HEK293 (cell line): ENCODE measurements at regions not wholly inside any gene's neighbourhood (a gene's known extent, or its start where the extent isn't known, plus 50 kb on each side); places are given as distances from the start of the nearest gene placed in this dataset.

Experiments used
- CTCF ChIA-PET: fragments of 350-600 bp; formaldehyde crosslinking; extraction: SDS; loops from one replicate; lab custom pipeline; 2021; ENCODE audit warnings: antibody characterized with exemption; lab: Yijun Ruan, JAX
- POLR2A ChIA-PET: fragments of 300-600 bp; formaldehyde crosslinking; extraction: SDS; loops from one replicate; lab custom pipeline; 2020; ENCODE audit warnings: antibody characterized with exemption, inconsistent platforms; lab: Yijun Ruan, JAX
- H3K27ac ChIP-seq: fragments of 200-500 bp; sonication (Bioruptor generic); 2 replicates; pipeline ENCODE4 v1.5.1; 2014; ENCODE audit warnings: low read depth, low read length, control low read depth, inconsistent platforms; ENCODE audit errors: extremely low read depth
- H3K36me3 ChIP-seq, 2 experiments: fragments of 200-500 bp in 1 of 2; sonication (Bioruptor generic) in 1 of 2; 1 replicate in 1 of 2; 2 replicates in 1 of 2; pipeline ENCODE4 v1.5.1; 2014 to 2017; ENCODE audit warnings: inconsistent platforms in 2 of 2, low read length in 2 of 2; ENCODE audit not compliant: control insufficient read depth in 2 of 2, insufficient read depth in 1 of 2
- H3K4me1 ChIP-seq: fragments of 200-500 bp; sonication (Bioruptor generic); 2 replicates; pipeline ENCODE4 v1.5.1; 2014; ENCODE audit warnings: mild to moderate bottlenecking, low read length, inconsistent platforms; ENCODE audit not compliant: control insufficient read depth, insufficient read depth
- H3K4me3 ChIP-seq: 2 replicates; pipeline ENCODE4 v1.5.1; 2011; ENCODE audit warnings: low read depth, mild to moderate bottlenecking, control low read depth, low read length, moderate library complexity
- H3K9me3 ChIP-seq: fragments of 200-500 bp; sonication (Bioruptor generic); 2 replicates; pipeline ENCODE4 v1.5.1; 2014; ENCODE audit warnings: low read depth, low read length, inconsistent platforms; ENCODE audit not compliant: control insufficient read depth, insufficient read depth
- BCL11B ChIP-seq: fragments of 450-650 bp; formaldehyde crosslinking; IDR thresholded peaks from 2 replicates; pipeline ENCODE4 v1.5.1; 2016; ENCODE audit warnings: low read depth, missing biosample characterization, missing genetic modification characterization
- MZF1 ChIP-seq: fragments of 450-650 bp; formaldehyde crosslinking; IDR thresholded peaks from 2 replicates; pipeline ENCODE4 v1.5.1; 2017; ENCODE audit warnings: missing biosample characterization, missing genetic modification characterization, borderline replicate concordance
- PRDM6 ChIP-seq: fragments of 450-650 bp; formaldehyde crosslinking; IDR thresholded peaks from 2 replicates; pipeline ENCODE4 v1.5.1; 2017; ENCODE audit warnings: missing biosample characterization, missing genetic modification characterization
- TCF7L2 ChIP-seq: IDR thresholded peaks from 2 replicates; pipeline ENCODE4 v1.6.1; 2011; ENCODE audit warnings: low read depth, mild to moderate bottlenecking, inconsistent platforms, low read length, moderate library complexity, borderline replicate concordance
- ZBTB6 ChIP-seq: fragments of 450-650 bp; formaldehyde crosslinking; IDR thresholded peaks from 2 replicates; pipeline ENCODE4 v1.5.1; 2017; ENCODE audit warnings: missing biosample characterization, missing genetic modification characterization
- ZBTB8A ChIP-seq: fragments of 450-650 bp; formaldehyde crosslinking; IDR thresholded peaks from 2 replicates; pipeline ENCODE4 v1.5.1; 2016; ENCODE audit warnings: missing biosample characterization, missing genetic modification characterization
- ZNF112 ChIP-seq: fragments of 450-650 bp; formaldehyde crosslinking; IDR thresholded peaks from 2 replicates; pipeline ENCODE4 v1.5.0; 2017; ENCODE audit warnings: missing biosample characterization, missing genetic modification characterization
- ZNF132 ChIP-seq: fragments of 450-650 bp; formaldehyde crosslinking; IDR thresholded peaks from 2 replicates; pipeline ENCODE4 v1.5.1; 2017; ENCODE audit warnings: missing biosample characterization, missing genetic modification characterization, borderline replicate concordance
- ZNF133 ChIP-seq: fragments of 450-650 bp; formaldehyde crosslinking; IDR thresholded peaks from 2 replicates; pipeline ENCODE4 v1.5.1; 2016; ENCODE audit warnings: missing biosample characterization, missing genetic modification characterization
- ZNF223 ChIP-seq: fragments of 450-650 bp; formaldehyde crosslinking; IDR thresholded peaks from 2 replicates; pipeline ENCODE4 v1.5.1; 2016; ENCODE audit warnings: missing biosample characterization, missing genetic modification characterization
- ZNF26 ChIP-seq: fragments of 450-650 bp; formaldehyde crosslinking; IDR thresholded peaks from 2 replicates; pipeline ENCODE4 v1.5.1; 2016; ENCODE audit warnings: missing biosample characterization, missing genetic modification characterization
- ZNF274 ChIP-seq, 2 experiments: fragments of 200-500 bp in 1 of 2; fragments of 450-650 bp in 1 of 2; sonication (Bioruptor generic) in 1 of 2; formaldehyde crosslinking in 1 of 2; IDR thresholded peaks; 2 replicates each; pipeline versions ENCODE4 v1.5.1 to v1.6.1; 2014 to 2016; ENCODE audit warnings: borderline replicate concordance in 1 of 2, inconsistent platforms in 1 of 2, low read length in 1 of 2, missing biosample characterization in 1 of 2, missing genetic modification characterization in 1 of 2
- ZNF292 ChIP-seq: fragments of 450-650 bp; formaldehyde crosslinking; IDR thresholded peaks from 2 replicates; pipeline ENCODE4 v1.5.1; 2016; ENCODE audit warnings: low read depth, missing biosample characterization, missing genetic modification characterization, borderline replicate concordance
- ZNF510 ChIP-seq: fragments of 450-650 bp; formaldehyde crosslinking; IDR thresholded peaks from 2 replicates; pipeline ENCODE4 v1.5.1; 2018; ENCODE audit warnings: mild to moderate bottlenecking, missing genetic modification characterization, missing biosample characterization; ENCODE audit not compliant: insufficient replicate concordance
- ZNF513 ChIP-seq: fragments of 450-650 bp; IDR thresholded peaks from 2 replicates; pipeline ENCODE4 v1.5.1; 2018; ENCODE audit warnings: missing biosample characterization, missing genetic modification characterization
- ZNF514 ChIP-seq: fragments of 450-650 bp; formaldehyde crosslinking; IDR thresholded peaks from 2 replicates; pipeline ENCODE4 v1.5.1; 2016; ENCODE audit warnings: missing biosample characterization, missing genetic modification characterization
- ZNF548 ChIP-seq: fragments of 450-650 bp; formaldehyde crosslinking; IDR thresholded peaks from 2 replicates; pipeline ENCODE4 v1.5.1; 2016; ENCODE audit warnings: missing biosample characterization, missing genetic modification characterization
- ZNF560 ChIP-seq: fragments of 450-650 bp; formaldehyde crosslinking; IDR thresholded peaks from 2 replicates; pipeline ENCODE4 v1.5.1; 2017; ENCODE audit warnings: missing biosample characterization, missing genetic modification characterization, borderline replicate concordance
- ZNF580 ChIP-seq: fragments of 450-650 bp; formaldehyde crosslinking; IDR thresholded peaks from 2 replicates; pipeline ENCODE4 v1.5.1; 2016; ENCODE audit warnings: missing biosample characterization, missing genetic modification characterization
- ZNF610 ChIP-seq: fragments of 450-650 bp; formaldehyde crosslinking; IDR thresholded peaks from 2 replicates; pipeline ENCODE4 v1.5.1; 2016; ENCODE audit warnings: missing biosample characterization, missing genetic modification characterization, borderline replicate concordance
- ZNF692 ChIP-seq: fragments of 450-650 bp; formaldehyde crosslinking; IDR thresholded peaks from 2 replicates; pipeline ENCODE4 v1.5.1; 2016; ENCODE audit warnings: missing biosample characterization, missing genetic modification characterization
- ZNF701 ChIP-seq: fragments of 450-650 bp; formaldehyde crosslinking; IDR thresholded peaks from 2 replicates; pipeline ENCODE4 v1.5.1; 2016; ENCODE audit warnings: missing biosample characterization, missing genetic modification characterization
- ZNF792 ChIP-seq: fragments of 450-650 bp; formaldehyde crosslinking; IDR thresholded peaks from 2 replicates; pipeline ENCODE4 v1.5.1; 2016; ENCODE audit warnings: missing biosample characterization, missing genetic modification characterization
- ZNF837 ChIP-seq: fragments of 450-650 bp; formaldehyde crosslinking; IDR thresholded peaks from 2 replicates; pipeline ENCODE4 v1.5.1; 2016; ENCODE audit warnings: missing biosample characterization, missing genetic modification characterization
- ZSCAN30 ChIP-seq: fragments of 450-650 bp; IDR thresholded peaks from 2 replicates; pipeline ENCODE4 v1.5.1; 2018; ENCODE audit warnings: missing biosample characterization, mild to moderate bottlenecking, missing genetic modification characterization, moderate library complexity

GRCh38 chr2:142758973-142759372 is 118.5 kb upstream of the KYNU start:
- CTCF ChIA-PET, result interaction anchor here (0.7 kb wide), 1 partner anchor 28 kb away, joined by 3 read pairs; no protein-coding TSS in a partner anchor
- no peak overlapping the region for H3K4me3 ChIP-seq
- H3K4me1 ChIP-seq, result no peaks in the 10 kb centered on the region
- TF ChIP-seq ZNF580 (tag by site-specific recombination), result no peak
- no peak for TF ChIP-seq ZNF792
- no peak for TF ChIP-seq ZNF548 (tag by site-specific recombination)
- no peak for TF ChIP-seq ZNF510 (tag by site-specific recombination)
- TF ChIP-seq ZSCAN30 (tag by site-specific recombination), result no peak
- TF ChIP-seq ZNF274 (IDR thresholded peaks at IDR 0.05; ENCODE audit: low read length), result no peak
- TF ChIP-seq ZNF274 (tag by site-specific recombination; IDR thresholded peaks at IDR 0.05; ENCODE audit: borderline replicate concordance), result no peak
- TF ChIP-seq ZNF692, result no peak
- no peak for TF ChIP-seq ZNF292 (tag by site-specific recombination)
- no peak for TF ChIP-seq ZBTB6 (tag by site-specific recombination)
- TF ChIP-seq TCF7L2, result no peak
- TF ChIP-seq ZNF610 (tag by site-specific recombination), result no peak
- no peak for TF ChIP-seq ZNF132 (tag by site-specific recombination)
- TF ChIP-seq ZNF223 (tag by site-specific recombination), result no peak
- no peak for TF ChIP-seq MZF1 (tag by site-specific recombination)
- TF ChIP-seq ZNF837 (tag by site-specific recombination), result no peak
- TF ChIP-seq, all 188 proteins: peak for 0
- Histone ChIP-seq H3K27ac (no peak overlapping the region), H3K36me3 (no peaks in the 10 kb centered on the region), H3K9me3 (no peaks in the 10 kb centered on the region)
- POLR2A ChIA-PET, result no interaction called here

- no peak overlapping the region for H3K27ac ChIP-seq
- H3K4me1 ChIP-seq, result no peaks in the 10 kb centered on the region
- H3K9me3 ChIP-seq, result no peaks in the 10 kb centered on the region
- CTCF ChIA-PET, result no interaction called here
- POLR2A ChIA-PET, result no interaction called here
- no peaks in the 10 kb centered on the region for H3K36me3 ChIP-seq
- H3K4me3 ChIP-seq, result no peak overlapping the region
- TF ChIP-seq BCL11B (tag by site-specific recombination), result no peak
- TF ChIP-seq ZNF514 (tag by site-specific recombination), result no peak
- TF ChIP-seq PRDM6 (tag by site-specific recombination), result no peak
- no peak for TF ChIP-seq ZNF133 (tag by site-specific recombination)
- TF ChIP-seq ZBTB8A (tag by site-specific recombination), result no peak
- no peak for TF ChIP-seq ZNF26 (tag by site-specific recombination)
- TF ChIP-seq ZNF560 (tag by site-specific recombination), result no peak
- no peak for TF ChIP-seq ZNF701 (tag by site-specific recombination)
- no peak for TF ChIP-seq ZNF112 (tag by site-specific recombination)
- TF ChIP-seq ZNF513 (tag by site-specific recombination), result no peak
These were observed 120.4 kb upstream of the KYNU start for GRCh38 chr2:142757111-142757510.
